H9 (cell line): ENCODE measurements at regions not wholly inside any gene's neighbourhood (a gene's known extent, or its start where the extent isn't known, plus 50 kb on each side); places are given as distances from the start of the nearest gene placed in this dataset.

Experiments used
- DNase-seq: peaks from one replicate; pipeline ENCODE4 v3.0.0-alpha.2; 2017
- H2AFZ ChIP-seq: one replicate; pipeline ENCODE4 v1.6.1; 2013; ENCODE audit warnings: mild to moderate bottlenecking, low read length, control low read depth, moderate library complexity
- H2AK5ac ChIP-seq: 2 replicates; pipeline ENCODE4 v1.6.1; 2013; ENCODE audit warnings: low read length, control low read depth, mixed read lengths; ENCODE audit not compliant: insufficient read length
- H2BK120ac ChIP-seq: one replicate; pipeline ENCODE4 v1.6.1; 2013; ENCODE audit warnings: low read depth, mild to moderate bottlenecking, low read length, control low read depth, inconsistent platforms; ENCODE audit not compliant: poor library complexity, severe bottlenecking
- H2BK12ac ChIP-seq: 2 replicates; pipeline ENCODE4 v1.6.1; 2013; ENCODE audit warnings: low read length, control low read depth, mixed read lengths, low read depth; ENCODE audit not compliant: insufficient read length
- H2BK15ac ChIP-seq: 2 replicates; pipeline ENCODE4 v1.6.1; 2013; ENCODE audit warnings: low read depth, low read length, control low read depth
- H2BK20ac ChIP-seq: one replicate; pipeline ENCODE4 v1.6.1; 2013; ENCODE audit warnings: low read depth, mild to moderate bottlenecking, low read length, control low read depth, inconsistent platforms; ENCODE audit not compliant: poor library complexity, severe bottlenecking
- H2BK5ac ChIP-seq: 2 replicates; pipeline ENCODE4 v1.6.1; 2013; ENCODE audit warnings: low read length, control low read depth, mixed read lengths; ENCODE audit not compliant: insufficient read length
- H3K14ac ChIP-seq: 2 replicates; pipeline ENCODE4 v1.6.1; 2013; ENCODE audit warnings: low read length, control low read depth; ENCODE audit not compliant: insufficient read depth
- H3K18ac ChIP-seq: 2 replicates; pipeline ENCODE4 v1.6.1; 2013; ENCODE audit warnings: low read depth, mild to moderate bottlenecking, mixed read lengths, low read length, control low read depth; ENCODE audit not compliant: insufficient read length
- H3K23ac ChIP-seq: 2 replicates; pipeline ENCODE4 v1.6.1; 2013; ENCODE audit warnings: low read length, control low read depth, mixed read lengths, low read depth; ENCODE audit not compliant: insufficient read length
- H3K23me2 ChIP-seq: 2 replicates; pipeline ENCODE4 v1.6.1; 2013; ENCODE audit warnings: low read depth, mild to moderate bottlenecking, mixed read lengths, low read length, control low read depth; ENCODE audit not compliant: insufficient read length, poor library complexity, severe bottlenecking
- H3K27ac ChIP-seq: 2 replicates; pipeline ENCODE4 v1.5.1; 2013; ENCODE audit warnings: low read length, control low read depth, mixed read lengths, low read depth; ENCODE audit not compliant: insufficient read length
- H3K27me3 ChIP-seq: 2 replicates; pipeline ENCODE4 v1.6.1; 2013; ENCODE audit warnings: low read length, control low read depth, inconsistent platforms; ENCODE audit not compliant: insufficient read depth
- H3K4ac ChIP-seq: 2 replicates; pipeline ENCODE4 v1.6.1; 2013; ENCODE audit warnings: low read depth, mild to moderate bottlenecking, control low read depth, inconsistent platforms, low read length, moderate library complexity
- H3K4me1 ChIP-seq: 2 replicates; pipeline ENCODE4 v1.6.1; 2013; ENCODE audit warnings: low read length, control low read depth, inconsistent platforms; ENCODE audit not compliant: insufficient read depth
- H3K4me2 ChIP-seq: 2 replicates; pipeline ENCODE4 v1.6.1; 2013; ENCODE audit warnings: low read length, control low read depth, mixed read lengths; ENCODE audit not compliant: insufficient read length, insufficient read depth
- H3K56ac ChIP-seq: 2 replicates; pipeline ENCODE4 v1.6.1; 2013; ENCODE audit warnings: low read depth, mild to moderate bottlenecking, mixed read lengths, low read length, control low read depth; ENCODE audit not compliant: insufficient read length
- H3K79me1 ChIP-seq: 2 replicates; pipeline ENCODE4 v1.6.1; 2013; ENCODE audit warnings: low read depth, mild to moderate bottlenecking, moderate library complexity, low read length, control low read depth, inconsistent platforms; ENCODE audit not compliant: insufficient read depth, poor library complexity, severe bottlenecking
- H3K79me2 ChIP-seq: 2 replicates; pipeline ENCODE4 v1.6.1; 2013; ENCODE audit warnings: low read length, control low read depth, inconsistent platforms; ENCODE audit not compliant: insufficient read depth
- H3K9ac ChIP-seq: 2 replicates; pipeline ENCODE4 v1.6.1; 2013; ENCODE audit warnings: low read length, control low read depth, mixed read lengths; ENCODE audit not compliant: insufficient read length; ENCODE audit errors: extremely low read depth
- H3K9me3 ChIP-seq: one replicate; pipeline ENCODE4 v1.6.1; 2013; ENCODE audit warnings: low read depth, low read length, inconsistent platforms; ENCODE audit not compliant: control insufficient read depth
- H3T11ph ChIP-seq: one replicate; pipeline ENCODE4 v1.6.1; 2013; ENCODE audit warnings: mild to moderate bottlenecking, low read length, control low read depth, inconsistent platforms
- H4K20me1 ChIP-seq: one replicate; pipeline ENCODE4 v1.6.1; 2013; ENCODE audit not compliant: control insufficient read depth, insufficient read length, insufficient read depth
- H4K5ac ChIP-seq: 2 replicates; pipeline ENCODE4 v1.6.1; 2013; ENCODE audit warnings: low read depth, mild to moderate bottlenecking, mixed read lengths, low read length, control low read depth; ENCODE audit not compliant: insufficient read length
- H4K8ac ChIP-seq: replicated peaks from 2 replicates; pipeline ENCODE4 v1.6.1; 2013; ENCODE audit warnings: low read length, control low read depth, mixed read lengths, low read depth; ENCODE audit not compliant: insufficient read length
- H4K91ac ChIP-seq: 2 replicates; pipeline ENCODE4 v1.6.1; 2013; ENCODE audit warnings: low read depth, mild to moderate bottlenecking, moderate library complexity, mixed read lengths, low read length, control low read depth; ENCODE audit not compliant: insufficient read length
- H3K27ac Mint-ChIP-seq, 3 experiments: 2 replicates in 2 of 3; 3 replicates in 1 of 3; pipeline ENCODE4 v1.8.0; 2020 to 2021; ENCODE audit warnings: mixed read lengths in 3 of 3, mild to moderate bottlenecking in 1 of 3, moderate library complexity in 1 of 3
- H3K27me3 Mint-ChIP-seq: 2 replicates; pipeline ENCODE4 v1.8.0; 2021; ENCODE audit warnings: low read depth, mild to moderate bottlenecking, moderate library complexity, mixed read lengths
- H3K36me3 Mint-ChIP-seq, 3 experiments: 2 replicates in 2 of 3; 3 replicates in 1 of 3; pipeline ENCODE4 v1.8.0; 2020 to 2021; ENCODE audit warnings: low read depth in 3 of 3, mixed read lengths in 3 of 3; ENCODE audit not compliant: insufficient read depth in 1 of 3
- H3K4me1 Mint-ChIP-seq, 2 experiments: 2 replicates each; pipeline ENCODE4 v1.8.0; 2020; ENCODE audit warnings: mixed read lengths in 2 of 2
- H3K4me3 Mint-ChIP-seq, 2 experiments: 2 replicates in 1 of 2; 3 replicates in 1 of 2; pipeline ENCODE4 v1.8.0; 2020 to 2021; ENCODE audit warnings: mild to moderate bottlenecking in 2 of 2, mixed read lengths in 2 of 2, moderate library complexity in 1 of 2
- H3K9me3 Mint-ChIP-seq, 2 experiments: 2 replicates in 1 of 2; 3 replicates in 1 of 2; pipeline ENCODE4 v1.8.0; 2020; ENCODE audit warnings: mild to moderate bottlenecking in 2 of 2, mixed read lengths in 2 of 2, moderate library complexity in 1 of 2
- CTCF ChIP-seq: fragments of 200-600 bp; sonication (generic); conservative IDR thresholded peaks from 3 replicates; pipeline ENCODE4 v1.8.0; 2021; ENCODE audit warnings: antibody characterized with exemption, mild to moderate bottlenecking
- WGBS: extraction: QIAGEN DNeasy Blood & Tissue Kit; methylation state at CpG from one replicate; pipeline ENCODE4 v1.1.7; 2013; ENCODE audit warnings: missing lambda C conversion rate, low lambda C conversion rate, mixed read lengths; ENCODE audit not compliant: insufficient read length; ENCODE audit errors: extremely low coverage; 5-methylcytosine and 5-hydroxymethylcytosine counted together

GRCh38 chr3:28682121-28682520 is 333.5 kb upstream of the AZI2 start:
- Histone ChIP-seq H3K79me2 (no peaks in the 10 kb centered on the region), H4K5ac (no peak overlapping the region), H3K23ac (no peak overlapping the region), H3K4me2 (no peak overlapping the region), H3T11ph (no peak overlapping the region), H2BK20ac (no peak overlapping the region), H4K91ac (no peak overlapping the region), H3K14ac (no peak overlapping the region), H2AK5ac (no peak overlapping the region), H3K18ac (no peak overlapping the region), H3K79me1 (no peaks in the 10 kb centered on the region), H2BK5ac (no peak overlapping the region), H2BK120ac (no peak overlapping the region), H2BK15ac (no peak overlapping the region), H3K9ac (no peak overlapping the region), H3K23me2 (no peaks in the 10 kb centered on the region), H2AFZ (no peak overlapping the region), H3K27me3 (no peaks in the 10 kb centered on the region), H2BK12ac (no peak overlapping the region), H3K27ac (no peak overlapping the region), H4K8ac (no peak overlapping the region), H3K56ac (no peak overlapping the region), H3K4ac (no peak overlapping the region), H3K4me1 (peaks cover 4% of the 10 kb centered on the region; the same call in 1 of the 2 replicates), H4K20me1 (peaks cover 3% of the 10 kb centered on the region), H3K9me3 (no peaks in the 10 kb centered on the region)
- TF ChIP-seq CTCF: no peak
- Mint-ChIP-seq H3K36me3 (no peaks in the 10 kb centered on the region), H3K4me3 (no peak overlapping the region), H3K9me3 (no peaks in the 10 kb centered on the region), H3K4me1 (peaks cover 14 to 15% of the 10 kb centered on the region in 2 experiments), H3K27me3 (no peaks in the 10 kb centered on the region), H3K27ac (no peak overlapping the region)
- DNase-seq: no peak
- no CpG with 5 or more reads among the region's 1 CpG for WGBS
